DND-41 (cell line): ENCODE measurements at regions not wholly inside any gene's neighbourhood (a gene's known extent, or its start where the extent isn't known, plus 50 kb on each side); places are given as distances from the start of the nearest gene placed in this dataset.

Experiments
- ATAC-seq: fragments of 200-7000 bp; cut with Tn5 transposase; 3 replicates; pipeline ENCODE4 v1.9.1; 2021; ENCODE audit warnings: low read depth; ENCODE audit not compliant: insufficient read depth
- DNase-seq: peaks from one replicate; pipeline ENCODE4 v3.0.0-alpha.2; 2020
- H2AFZ ChIP-seq: 2 replicates; pipeline ENCODE4 v1.6.0; 2012; ENCODE audit warnings: low read depth, low read length
- H3K27ac ChIP-seq: 2 replicates; pipeline ENCODE4 v1.5.1; 2012; ENCODE audit warnings: low read length, inconsistent platforms
- H3K27me3 ChIP-seq: fragments of 200-600 bp; sonication (generic); 2 replicates; pipeline ENCODE4 v1.6.0; 2012; ENCODE audit warnings: low read length, mild to moderate bottlenecking, inconsistent platforms; ENCODE audit not compliant: insufficient read depth, poor library complexity
- H3K36me3 ChIP-seq: 2 replicates; pipeline ENCODE4 v1.5.1; 2012; ENCODE audit warnings: low read length, inconsistent platforms; ENCODE audit not compliant: insufficient read depth
- H3K4me1 ChIP-seq: 2 replicates; pipeline ENCODE4 v1.5.1; 2012; ENCODE audit warnings: mild to moderate bottlenecking, low read length; ENCODE audit not compliant: insufficient read depth
- H3K4me2 ChIP-seq: 2 replicates; pipeline ENCODE4 v1.6.0; 2012; ENCODE audit warnings: mild to moderate bottlenecking, moderate library complexity, low read length, inconsistent platforms; ENCODE audit not compliant: insufficient read depth
- H3K4me3 ChIP-seq, 2 experiments: fragments of 200-600 bp in 1 of 2; shearing (Covaris generic) in 1 of 2; 2 replicates each; pipeline ENCODE4 v1.5.1; 2012 to 2016; ENCODE audit warnings: inconsistent platforms in 2 of 2, low read length in 2 of 2, mild to moderate bottlenecking in 2 of 2, low read depth in 1 of 2, moderate library complexity in 1 of 2
- H3K79me2 ChIP-seq: 2 replicates; pipeline ENCODE4 v1.6.0; 2012; ENCODE audit warnings: low read length, inconsistent platforms; ENCODE audit not compliant: insufficient read depth
- H3K9ac ChIP-seq: 2 replicates; pipeline ENCODE4 v1.6.0; 2012; ENCODE audit warnings: low read depth, mild to moderate bottlenecking, inconsistent platforms, low read length, moderate library complexity
- H3K9me3 ChIP-seq: 2 replicates; pipeline ENCODE4 v1.5.1; 2012; ENCODE audit warnings: low read length, moderate library complexity, mild to moderate bottlenecking, inconsistent platforms; ENCODE audit not compliant: insufficient read depth, severe bottlenecking
- H4K20me1 ChIP-seq: 2 replicates; pipeline ENCODE4 v1.6.0; 2012; ENCODE audit warnings: low read length; ENCODE audit not compliant: insufficient read depth
- CTCF ChIP-seq: IDR thresholded peaks from 2 replicates; pipeline ENCODE4 v1.5.1; 2012; ENCODE audit warnings: borderline replicate concordance, low read length, moderate library complexity, mild to moderate bottlenecking; ENCODE audit not compliant: poor library complexity, severe bottlenecking; ENCODE audit errors: extremely low read depth
- EZH2 ChIP-seq: IDR thresholded peaks from 3 replicates; pipeline ENCODE4 v1.6.1; 2012; ENCODE audit warnings: borderline replicate concordance, low read depth, mild to moderate bottlenecking, moderate library complexity, low read length, inconsistent platforms; ENCODE audit not compliant: severe bottlenecking

- Histone ChIP-seq H3K27me3 (peaks cover 7% of the 10 kb centered on the region), H3K79me2 (no peaks in the 10 kb centered on the region), H3K4me3 (no peak overlapping the region), H3K9ac (no peak overlapping the region), H3K9me3 (no peaks in the 10 kb centered on the region), H4K20me1 (no peaks in the 10 kb centered on the region), H3K4me1 (no peaks in the 10 kb centered on the region), H2AFZ (no peak overlapping the region), H3K27ac (no peak overlapping the region), H3K4me2 (no peak overlapping the region), H3K36me3 (no peaks in the 10 kb centered on the region)
- no peak for DNase-seq
- ATAC-seq: no peak
- no peak for TF ChIP-seq CTCF
- no peak for TF ChIP-seq EZH2
Observed at GRCh38 chr2:114261366-114261765, 181.1 kb upstream of the DPP10 start.

DNA sequence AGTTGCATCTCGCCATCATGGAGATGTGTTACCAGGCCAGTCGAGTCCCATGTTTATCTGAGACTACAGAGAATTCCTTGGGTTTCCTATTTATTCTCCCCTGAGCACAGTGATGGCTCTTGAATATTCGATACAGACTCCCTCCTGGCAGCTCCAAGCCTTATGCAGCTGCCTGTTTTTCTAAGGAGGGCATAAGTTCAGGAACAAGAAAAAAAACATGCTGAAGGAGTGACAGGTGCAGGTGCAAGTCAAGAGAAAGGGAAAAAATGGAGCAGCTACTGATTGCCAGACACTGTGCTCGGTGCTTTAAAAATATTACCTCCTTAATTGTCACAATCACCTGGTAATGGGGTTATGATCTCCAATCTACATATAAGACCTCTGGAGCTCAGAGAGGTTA is 177.2 kb upstream of the DPP10 start:
- ATAC-seq (no peak), DNase-seq (no peak)
- H3K36me3 ChIP-seq: no peaks in the 10 kb centered on the region
- H3K4me3 ChIP-seq: no peak overlapping the region
- no peaks in the 10 kb centered on the region for H3K79me2 ChIP-seq
- H3K4me1 ChIP-seq: no peaks in the 10 kb centered on the region
- no peaks in the 10 kb centered on the region for H4K20me1 ChIP-seq
- no peak overlapping the region for H3K4me2 ChIP-seq
- no peak for TF ChIP-seq CTCF
- no peak for TF ChIP-seq EZH2
- peaks cover 7% of the 10 kb centered on the region for H3K27me3 ChIP-seq
- no peak overlapping the region for H2AFZ ChIP-seq
- H3K9me3 ChIP-seq: no peaks in the 10 kb centered on the region
- H3K27ac ChIP-seq: no peak overlapping the region
- H3K9ac ChIP-seq: no peak overlapping the region

GRCh38 chr2:114274957-114275356 is 167.5 kb upstream of the DPP10 start:
- Histone ChIP-seq H3K4me1 (no peaks in the 10 kb centered on the region), H3K36me3 (no peaks in the 10 kb centered on the region), H3K79me2 (no peaks in the 10 kb centered on the region), H3K9me3 (peaks cover 6% of the 10 kb centered on the region), H3K9ac (no peak overlapping the region), H3K4me3 (no peak overlapping the region), H2AFZ (no peak overlapping the region), H4K20me1 (no peaks in the 10 kb centered on the region), H3K4me2 (no peak overlapping the region), H3K27ac (no peak overlapping the region), H3K27me3 (no peaks in the 10 kb centered on the region)
- no peak for DNase-seq
- no peak for ATAC-seq
- no peak for TF ChIP-seq EZH2

GRCh38 chr2:114281188-114281587 is 161.3 kb upstream of the DPP10 start:
- Histone ChIP-seq H2AFZ (no peak overlapping the region), H3K79me2 (no peaks in the 10 kb centered on the region), H3K27me3 (no peaks in the 10 kb centered on the region), H3K36me3 (no peaks in the 10 kb centered on the region), H3K27ac (no peak overlapping the region), H3K4me1 (no peaks in the 10 kb centered on the region), H3K9me3 (no peaks in the 10 kb centered on the region), H3K4me2 (no peak overlapping the region), H3K4me3 (no peak overlapping the region), H3K9ac (no peak overlapping the region), H4K20me1 (no peaks in the 10 kb centered on the region)
- DNase-seq (no peak), ATAC-seq (no peak)
- TF ChIP-seq CTCF (no peak), EZH2 (no peak)
